Smooth muscle cell (in vitro differentiated cells): ENCODE measurements at regions not wholly inside any gene's neighbourhood (a gene's known extent, or its start where the extent isn't known, plus 50 kb on each side); places are given as distances from the start of the nearest gene placed in this dataset.

Experiments used
- DNase-seq: peaks from one replicate; lab custom pipeline; 2025; ENCODE audit not compliant: unreplicated experiment; lab: John Stamatoyannopoulos, UW
- H2AFZ ChIP-seq: fragments of 200-600 bp; sonication (generic); 2 replicates; pipeline ENCODE4 v1.6.0; 2016; ENCODE audit warnings: antibody characterized with exemption, low read depth, mild to moderate bottlenecking
- H3F3A ChIP-seq: fragments of 200-600 bp; sonication (generic); 2 replicates; pipeline ENCODE4 v1.6.0; 2017; ENCODE audit warnings: antibody characterized with exemption, low read depth
- H3K27ac ChIP-seq: fragments of 200-600 bp; sonication (generic); 2 replicates; pipeline ENCODE4 v1.5.1; 2016; ENCODE audit warnings: low read depth, mild to moderate bottlenecking
- H3K27me3 ChIP-seq: fragments of 200-600 bp; sonication (generic); 2 replicates; pipeline ENCODE4 v1.6.1; 2016; ENCODE audit warnings: low read depth, mild to moderate bottlenecking
- H3K36me3 ChIP-seq: fragments of 200-600 bp; sonication (generic); 2 replicates; pipeline ENCODE4 v1.5.1; 2016; ENCODE audit warnings: low read depth
- H3K4me1 ChIP-seq: fragments of 200-600 bp; sonication (generic); 2 replicates; pipeline ENCODE4 v1.5.1; 2016; ENCODE audit warnings: low read depth
- H3K4me2 ChIP-seq: fragments of 200-600 bp; sonication (generic); 2 replicates; pipeline ENCODE4 v1.6.0; 2016; ENCODE audit warnings: mild to moderate bottlenecking
- H3K4me3 ChIP-seq: fragments of 200-600 bp; sonication (generic); 2 replicates; pipeline ENCODE4 v1.5.1; 2016; ENCODE audit warnings: mild to moderate bottlenecking
- H3K79me2 ChIP-seq: fragments of 200-600 bp; sonication (generic); 2 replicates; pipeline ENCODE4 v1.6.0; 2016; ENCODE audit warnings: low read depth, mild to moderate bottlenecking
- H3K9ac ChIP-seq: fragments of 200-600 bp; sonication (generic); 2 replicates; pipeline ENCODE4 v1.6.0; 2016; ENCODE audit warnings: low read depth
- H3K9me3 ChIP-seq: fragments of 200-600 bp; sonication (generic); replicated peaks from 2 replicates; pipeline ENCODE4 v1.5.1; 2016; ENCODE audit warnings: low read depth
- H4K20me1 ChIP-seq: fragments of 200-600 bp; sonication (generic); 2 replicates; pipeline ENCODE4 v1.6.0; 2016; ENCODE audit warnings: low read depth
- WGBS: methylation state at CpG from one replicate; pipeline ENCODE4 v1.1.7; 2016; ENCODE audit warnings: low lambda C conversion rate; 5-methylcytosine and 5-hydroxymethylcytosine counted together
- TF ChIP-seq, protein P1 (sequence below): fragments of 200-600 bp; sonication (generic); IDR thresholded peaks from 2 replicates; pipeline ENCODE4 v1.5.1; 2017; ENCODE audit warnings: borderline replicate concordance, mild to moderate bottlenecking, antibody characterized with exemption; ENCODE audit not compliant: insufficient read depth, poor library complexity, severe bottlenecking

DNA sequence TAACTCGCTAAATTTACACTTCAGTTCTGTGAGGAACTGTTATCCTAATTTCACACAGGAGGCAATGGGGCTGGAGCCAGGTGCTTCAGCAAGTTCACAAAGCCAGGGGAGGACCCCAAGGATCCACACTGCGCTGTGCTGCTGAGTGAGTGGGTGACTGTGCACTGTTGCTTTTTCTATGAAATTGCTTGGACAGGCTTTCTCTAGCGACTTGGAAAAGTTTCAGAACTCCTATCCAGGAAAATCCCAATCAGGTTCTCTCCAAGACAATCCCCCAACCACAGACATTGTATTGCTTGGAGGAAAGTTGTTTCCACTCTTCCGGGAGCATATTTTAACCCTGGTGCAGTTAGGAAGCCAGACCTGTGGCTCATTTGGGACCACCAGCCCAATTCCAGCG lies 175.9 kb upstream of the CST7 start:
- Histone ChIP-seq H2AFZ (no peak overlapping the region), H3K4me1 (peaks cover 8% of the 10 kb centered on the region), H3K9me3 (no peaks in the 10 kb centered on the region), H4K20me1 (no peaks in the 10 kb centered on the region), H3K4me2 (peak overlapping the region; percentile 71), H3K27me3 (no peaks in the 10 kb centered on the region), H3K79me2 (no peaks in the 10 kb centered on the region), H3F3A (peaks cover 12% of the 10 kb centered on the region), H3K9ac (peak overlapping the region; percentile 61), H3K4me3 (no peak overlapping the region), H3K27ac (peak overlapping the region; percentile 94), H3K36me3 (no peaks in the 10 kb centered on the region)
- WGBS = 73% methylated on average over 5 of the region's 5 CpGs
- DNase-seq = no peak
- TF ChIP-seq, protein P1, sequence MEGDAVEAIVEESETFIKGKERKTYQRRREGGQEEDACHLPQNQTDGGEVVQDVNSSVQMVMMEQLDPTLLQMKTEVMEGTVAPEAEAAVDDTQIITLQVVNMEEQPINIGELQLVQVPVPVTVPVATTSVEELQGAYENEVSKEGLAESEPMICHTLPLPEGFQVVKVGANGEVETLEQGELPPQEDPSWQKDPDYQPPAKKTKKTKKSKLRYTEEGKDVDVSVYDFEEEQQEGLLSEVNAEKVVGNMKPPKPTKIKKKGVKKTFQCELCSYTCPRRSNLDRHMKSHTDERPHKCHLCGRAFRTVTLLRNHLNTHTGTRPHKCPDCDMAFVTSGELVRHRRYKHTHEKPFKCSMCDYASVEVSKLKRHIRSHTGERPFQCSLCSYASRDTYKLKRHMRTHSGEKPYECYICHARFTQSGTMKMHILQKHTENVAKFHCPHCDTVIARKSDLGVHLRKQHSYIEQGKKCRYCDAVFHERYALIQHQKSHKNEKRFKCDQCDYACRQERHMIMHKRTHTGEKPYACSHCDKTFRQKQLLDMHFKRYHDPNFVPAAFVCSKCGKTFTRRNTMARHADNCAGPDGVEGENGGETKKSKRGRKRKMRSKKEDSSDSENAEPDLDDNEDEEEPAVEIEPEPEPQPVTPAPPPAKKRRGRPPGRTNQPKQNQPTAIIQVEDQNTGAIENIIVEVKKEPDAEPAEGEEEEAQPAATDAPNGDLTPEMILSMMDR = no peak

DNA sequence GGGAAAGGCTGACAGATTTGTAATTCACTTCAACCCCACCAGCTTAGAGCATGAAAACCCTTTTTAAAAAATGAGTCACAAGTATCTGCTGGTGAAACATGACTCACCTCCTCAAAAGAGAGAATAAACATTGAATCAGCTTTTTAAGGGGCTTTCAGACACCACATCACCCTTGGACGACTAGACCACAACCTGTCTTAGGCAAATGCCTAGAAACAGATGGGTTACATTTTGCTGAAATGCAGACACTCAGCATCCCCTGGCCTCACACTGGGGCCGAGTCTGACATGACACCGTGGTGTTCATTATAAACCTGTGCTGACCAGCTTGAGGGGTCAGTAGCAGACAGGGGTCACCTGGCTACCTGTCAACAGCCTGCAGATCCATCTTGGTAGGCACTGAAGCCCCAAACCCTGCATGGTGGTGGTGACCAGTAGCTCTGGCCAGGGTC lies 175.3 kb upstream of the CST7 start:
- DNase-seq = no peak

DNA sequence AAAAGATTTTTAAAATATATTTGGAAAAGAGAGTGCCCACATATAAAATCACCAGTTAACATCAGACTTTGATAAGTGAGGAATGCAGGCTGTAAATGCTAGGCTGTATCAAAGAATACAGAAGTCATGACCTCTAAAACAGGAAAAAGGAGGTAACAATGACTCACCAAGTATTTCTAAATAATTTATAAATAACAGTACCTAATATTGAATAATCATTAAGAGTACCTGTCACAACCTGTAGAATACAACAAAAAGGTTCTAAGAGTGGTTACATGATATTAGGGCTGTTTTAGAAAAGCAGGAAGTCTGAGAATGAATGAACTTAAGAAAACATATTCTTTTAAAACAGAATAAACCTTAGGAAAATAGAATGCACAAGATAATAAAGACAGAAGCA lies 173.1 kb upstream of the CST7 start:
- Histone ChIP-seq H3K36me3 (no peaks in the 10 kb centered on the region), H4K20me1 (no peaks in the 10 kb centered on the region), H3K79me2 (no peaks in the 10 kb centered on the region), H3K9ac (no peak overlapping the region), H3K27ac (no peak overlapping the region), H2AFZ (no peak overlapping the region), H3K4me2 (no peak overlapping the region), H3K9me3 (no peaks in the 10 kb centered on the region), H3K4me1 (peaks cover 3% of the 10 kb centered on the region), H3K27me3 (no peaks in the 10 kb centered on the region), H3K4me3 (no peak overlapping the region), H3F3A (peaks cover 9% of the 10 kb centered on the region)
- TF ChIP-seq, protein P1 = no peak
- no peak for DNase-seq

More for the DNA sequence above, 175.3 kb upstream of the CST7 start:
- H4K20me1 ChIP-seq = no peaks in the 10 kb centered on the region
- H3K4me1 ChIP-seq = peaks cover 3% of the 10 kb centered on the region
- 3% methylated on average over 3 of the region's 3 CpGs for WGBS
- no peak overlapping the region for H2AFZ ChIP-seq
- peaks cover 9% of the 10 kb centered on the region for H3F3A ChIP-seq
- no peak overlapping the region for H3K4me3 ChIP-seq
- H3K4me2 ChIP-seq = peak overlapping the region; percentile 33
- peak overlapping the region; percentile 94 for H3K27ac ChIP-seq
- H3K27me3 ChIP-seq = no peaks in the 10 kb centered on the region
- no peaks in the 10 kb centered on the region for H3K36me3 ChIP-seq
- no peaks in the 10 kb centered on the region for H3K9me3 ChIP-seq
- TF ChIP-seq, protein P1 = no peak
- H3K79me2 ChIP-seq = no peaks in the 10 kb centered on the region
- peak overlapping the region; percentile 27 for H3K9ac ChIP-seq

DNA sequence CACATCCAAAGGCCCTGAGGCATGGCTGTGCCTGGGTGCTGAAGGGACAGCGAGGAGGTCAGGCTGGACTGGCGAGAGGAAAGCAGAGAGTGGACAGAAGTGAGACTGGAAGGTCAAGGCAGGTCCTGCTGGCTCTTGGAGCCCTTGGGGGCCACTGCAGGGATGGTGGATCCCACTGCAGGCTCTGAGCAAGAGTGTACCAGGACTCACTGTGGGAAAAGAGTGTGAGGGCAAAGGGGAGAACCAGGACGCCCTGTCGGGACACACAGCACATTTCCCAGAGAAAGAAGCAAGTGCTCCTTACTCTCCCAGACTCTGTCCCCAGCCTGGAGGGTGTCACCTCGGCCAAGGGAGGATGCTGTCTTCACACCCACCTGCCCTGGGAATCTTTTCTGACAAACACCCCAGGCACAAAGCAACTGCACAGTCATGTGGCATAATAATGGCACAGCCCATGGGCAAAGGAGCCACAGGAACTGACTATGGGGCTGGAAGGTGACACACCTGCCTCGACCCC lies 172.3 kb upstream of the CST7 start:
- Histone ChIP-seq H2AFZ (no peak overlapping the region), H3K36me3 (no peaks in the 10 kb centered on the region), H3K27ac (no peak overlapping the region), H3F3A (peaks cover 9% of the 10 kb centered on the region), H3K9ac (no peak overlapping the region), H3K4me2 (no peak overlapping the region), H3K79me2 (no peaks in the 10 kb centered on the region), H4K20me1 (no peaks in the 10 kb centered on the region), H3K4me1 (peaks cover 3% of the 10 kb centered on the region), H3K27me3 (no peaks in the 10 kb centered on the region), H3K9me3 (no peaks in the 10 kb centered on the region), H3K4me3 (no peak overlapping the region)
- no peak for DNase-seq
- TF ChIP-seq, protein P1 = no peak
- 90% methylated on average over 6 of the region's 6 CpGs for WGBS
